Panc1 (cell line): ENCODE measurements at regions not wholly inside any gene's neighbourhood (a gene's known extent, or its start where the extent isn't known, plus 50 kb on each side); places are given as distances from the start of the nearest gene placed in this dataset.

Source experiments
- ATAC-seq: fragments of 200-7000 bp; cut with Tn5 transposase; 2 replicates; pipeline ENCODE4 v1.9.1; 2020; ENCODE audit warnings: mild to moderate bottlenecking, moderate library complexity
- BruUV-seq: library from RNA; stranded (reverse); fragments of 400-500 nt; replicated peaks from 2 replicates; lab custom pipeline; 2021; lab: Mats Ljungman, UMichigan
- CTCF ChIA-PET: fragments of 300-600 bp; sonication (Branson Sonifier 250); formaldehyde crosslinking; loops from one replicate; lab custom pipeline; 2022; ENCODE audit warnings: antibody characterized with exemption; lab: Charles Lee
- POLR2A ChIA-PET: fragments of 300-600 bp; sonication (Branson Sonifier 250); formaldehyde crosslinking; loops from one replicate; lab custom pipeline; 2022; ENCODE audit warnings: antibody characterized with exemption; lab: Charles Lee
- DNase-seq: peaks from one replicate; pipeline ENCODE4 v3.0.0-alpha.2; 2010; ENCODE audit warnings: low read depth, low spot score
- H3K27ac ChIP-seq: 2 replicates; pipeline ENCODE4 v1.5.1; 2011; ENCODE audit warnings: mild to moderate bottlenecking, low read length, inconsistent platforms
- H3K27me3 ChIP-seq: fragments of 200-500 bp; sonication (Bioruptor generic); 2 replicates; pipeline ENCODE4 v1.6.0; 2014; ENCODE audit warnings: low read length, inconsistent platforms; ENCODE audit not compliant: control insufficient read depth, insufficient read depth
- H3K36me3 ChIP-seq: fragments of 200-500 bp; sonication (Bioruptor generic); 2 replicates; pipeline ENCODE4 v1.5.1; 2014; ENCODE audit warnings: inconsistent platforms, mild to moderate bottlenecking, low read length, moderate library complexity; ENCODE audit not compliant: control insufficient read depth, insufficient read depth
- H3K4me1 ChIP-seq: 2 replicates; pipeline ENCODE4 v1.5.1; 2011; ENCODE audit warnings: inconsistent platforms, mild to moderate bottlenecking, low read length, moderate library complexity; ENCODE audit not compliant: control insufficient read depth, insufficient read depth
- H3K4me3 ChIP-seq, 2 experiments: 2 replicates each; pipeline ENCODE4 v1.5.1; 2011 to 2012; ENCODE audit warnings: low read depth in 2 of 2, low read length in 2 of 2, mild to moderate bottlenecking in 2 of 2, inconsistent platforms in 1 of 2, moderate library complexity in 1 of 2
- H3K9me3 ChIP-seq: fragments of 200-500 bp; sonication (Bioruptor generic); 2 replicates; pipeline ENCODE4 v1.5.1; 2014; ENCODE audit warnings: low read depth, mild to moderate bottlenecking, inconsistent platforms, low read length, moderate library complexity; ENCODE audit not compliant: control insufficient read depth, insufficient read depth
- CTCF ChIP-seq: fragments of 450-650 bp; IDR thresholded peaks from 2 replicates; pipeline ENCODE4 v1.5.1; 2017; ENCODE audit warnings: mild to moderate bottlenecking
- POLR2AphosphoS5 ChIP-seq: IDR thresholded peaks from 2 replicates; pipeline ENCODE4 v1.6.1; 2012; ENCODE audit warnings: mild to moderate bottlenecking, low read depth, low read length, moderate library complexity
- REST ChIP-seq, 2 experiments: IDR thresholded peaks; 2 replicates each; pipeline ENCODE4 v1.6.1; 2011 to 2012; ENCODE audit warnings: low read depth in 2 of 2, control low read depth in 1 of 2, low read length in 1 of 2, mild to moderate bottlenecking in 1 of 2, moderate library complexity in 1 of 2; ENCODE audit not compliant: insufficient read depth in 1 of 2
- SIN3A ChIP-seq: IDR thresholded peaks from 2 replicates; pipeline ENCODE4 v1.6.1; 2012; ENCODE audit warnings: low read depth, mild to moderate bottlenecking, low read length, moderate library complexity, borderline replicate concordance; ENCODE audit not compliant: insufficient read depth
- TCF7L2 ChIP-seq: IDR thresholded peaks from 2 replicates; pipeline ENCODE4 v1.6.1; 2011; ENCODE audit warnings: mild to moderate bottlenecking, low read depth, low read length, inconsistent platforms
- in situ Hi-C: cut with HindIII; loops from 2 replicates; pipeline ENCODE4 v1.10.0; 2016; ENCODE audit warnings: low sequenced_read_pairs, low pct_unique_long_range_greater_than_20kb
- intact Hi-C: fragments of 100-400 bp; cut with micrococcal nuclease; formaldehyde crosslinking; loops from one replicate; pipeline ENCODE4 v1.10.0; 2022; ENCODE audit not compliant: unreplicated experiment

GRCh38 chr2:128834880-128835252 is 516.2 kb upstream of the HS6ST1 start:
- Histone ChIP-seq H3K9me3 (no peaks in the 10 kb centered on the region), H3K4me1 (no peaks in the 10 kb centered on the region), H3K27ac (no peak overlapping the region), H3K27me3 (peaks cover 2% of the 10 kb centered on the region; the same call in 1 of the 2 replicates), H3K36me3 (no peaks in the 10 kb centered on the region), H3K4me3 (no peak overlapping the region)
- POLR2A ChIA-PET: no interaction called here
- ATAC-seq (no peak), DNase-seq (no peak)
- intact Hi-C loops: no loop called here
- no TSS peak for BruUV-seq
- TF ChIP-seq CTCF: no peak
- TF ChIP-seq TCF7L2: no peak
- TF ChIP-seq SIN3A: no peak
- TF ChIP-seq POLR2AphosphoS5: no peak
- TF ChIP-seq REST (IDR thresholded peaks at IDR 0.05; ENCODE audit: insufficient read depth in 1 of 2, low read depth in 2 of 2, low read length in 1 of 2): no peak
- in situ Hi-C loops: no loop called here
- CTCF ChIA-PET: interaction anchor here (0.5 kb wide), 1 partner anchor 557 kb away, joined by 6 read pairs; no protein-coding TSS in a partner anchor

- intact Hi-C loops (no loop called here), in situ Hi-C loops (no loop called here)
- Histone ChIP-seq H3K27me3 (peaks cover 2% of the 10 kb centered on the region; the same call in 1 of the 2 replicates), H3K4me1 (no peaks in the 10 kb centered on the region), H3K4me3 (no peak overlapping the region), H3K27ac (no peak overlapping the region), H3K36me3 (no peaks in the 10 kb centered on the region), H3K9me3 (no peaks in the 10 kb centered on the region)
- no peak for DNase-seq
- ATAC-seq: no peak
- CTCF ChIA-PET: interaction anchor here (0.5 kb wide), 1 partner anchor 556 kb away, joined by 6 read pairs; no protein-coding TSS in a partner anchor
- TF ChIP-seq CTCF: no peak
- TF ChIP-seq SIN3A: no peak
- TF ChIP-seq POLR2AphosphoS5: no peak
- no peak for TF ChIP-seq TCF7L2
- no peak for TF ChIP-seq REST (IDR thresholded peaks at IDR 0.05; ENCODE audit: insufficient read depth in 1 of 2, low read depth in 2 of 2, low read length in 1 of 2)
- POLR2A ChIA-PET: no interaction called here
- no TSS peak for BruUV-seq
Observed at GRCh38 chr2:128835342-128835855, 516.7 kb upstream of the HS6ST1 start.
